ENCODE measurements at regions not wholly inside any gene's neighbourhood (a gene's known extent, or its start where the extent isn't known, plus 50 kb on each side); places are given as distances from the start of the nearest gene placed in this dataset.

GRCh38 chr9:81191222-81191621, 498.1 kb downstream of the TLE1 start:
- ChIA-PET POLR2A (no interaction called here), CTCF (no interaction called here)
- peaks cover 5% of the 10 kb centered on the region for H3K9me3 Mint-ChIP-seq
- H3K4me1 Mint-ChIP-seq, result no peaks in the 10 kb centered on the region
- H3K27me3 Mint-ChIP-seq, result peaks cover 1% of the 10 kb centered on the region
- TF ChIP-seq CTCF (IDR thresholded peaks at IDR 0.05), result no peak
- no peak for ATAC-seq (ENCODE audit: low read depth)
- no peak for DNase-seq
- H3K4me3 Mint-ChIP-seq, result no peak overlapping the region
- no peaks in the 10 kb centered on the region for H3K36me3 Mint-ChIP-seq (ENCODE audit: low read depth)
- intact Hi-C loops (cut with micrococcal nuclease), result no loop called here
- no peak overlapping the region for H3K27ac Mint-ChIP-seq

DNA sequence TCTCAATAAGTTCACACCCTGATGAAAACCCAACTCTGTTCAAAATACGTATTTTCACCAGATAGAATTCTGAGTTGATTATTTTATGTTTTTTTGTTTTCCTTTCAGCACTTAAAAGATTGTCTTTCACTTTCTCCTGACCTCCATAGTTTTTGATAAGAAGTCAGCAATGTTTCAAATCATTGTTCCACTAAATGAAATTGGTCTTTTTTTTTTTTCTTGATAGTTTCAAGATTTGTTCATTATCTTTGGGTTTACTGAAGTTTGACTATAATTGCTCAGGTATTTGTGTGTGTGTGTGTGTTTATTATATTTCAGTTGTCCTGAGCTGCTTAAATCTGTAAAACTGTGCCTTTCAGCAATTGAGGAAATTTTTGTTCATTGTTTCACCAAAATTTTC, 498.7 kb downstream of the TLE1 start:
- ChIA-PET POLR2A (no interaction called here), CTCF (no interaction called here)
- intact Hi-C loops (cut with micrococcal nuclease), result no loop called here
- peaks cover 1% of the 10 kb centered on the region for H3K27me3 Mint-ChIP-seq
- peaks cover 5% of the 10 kb centered on the region for H3K9me3 Mint-ChIP-seq
- ATAC-seq (ENCODE audit: low read depth), result no peak
- no peaks in the 10 kb centered on the region for H3K4me1 Mint-ChIP-seq
- no peak for TF ChIP-seq CTCF (IDR thresholded peaks at IDR 0.05)
- no peak overlapping the region for H3K27ac Mint-ChIP-seq
- no peak overlapping the region for H3K4me3 Mint-ChIP-seq
- DNase-seq, result no peak
- no peaks in the 10 kb centered on the region for H3K36me3 Mint-ChIP-seq (ENCODE audit: low read depth)

- no peak for TF ChIP-seq CTCF (IDR thresholded peaks at IDR 0.05)
- Mint-ChIP-seq H3K9me3 (no peaks in the 10 kb centered on the region), H3K27me3 (no peaks in the 10 kb centered on the region), H3K4me3 (no peak overlapping the region), H3K27ac (no peak overlapping the region), H3K36me3 (ENCODE audit: low read depth) (no peaks in the 10 kb centered on the region), H3K4me1 (no peaks in the 10 kb centered on the region)
- CTCF ChIA-PET, result no interaction called here
- POLR2A ChIA-PET, result no interaction called here
- no peak for ATAC-seq (ENCODE audit: low read depth)
- intact Hi-C loops (cut with micrococcal nuclease), result no loop called here
- no peak for DNase-seq
Measured at GRCh38 chr9:81183761-81184160, 505.6 kb downstream of the TLE1 start.

- no peak for ATAC-seq (ENCODE audit: low read depth)
- CTCF ChIA-PET, result no interaction called here
- no peaks in the 10 kb centered on the region for H3K27me3 Mint-ChIP-seq
- no peak for TF ChIP-seq CTCF (IDR thresholded peaks at IDR 0.05)
- H3K4me1 Mint-ChIP-seq, result no peaks in the 10 kb centered on the region
- intact Hi-C loops (cut with micrococcal nuclease), result no loop called here
- DNase-seq, result no peak
- H3K36me3 Mint-ChIP-seq (ENCODE audit: low read depth), result no peaks in the 10 kb centered on the region
- no peak overlapping the region for H3K4me3 Mint-ChIP-seq
- H3K27ac Mint-ChIP-seq, result no peak overlapping the region
- POLR2A ChIA-PET, result no interaction called here
- no peaks in the 10 kb centered on the region for H3K9me3 Mint-ChIP-seq
Measured at GRCh38 chr9:81182431-81182830, 506.9 kb downstream of the TLE1 start.

- Mint-ChIP-seq H3K4me3 (no peak overlapping the region), H3K36me3 (ENCODE audit: low read depth) (no peaks in the 10 kb centered on the region), H3K9me3 (peaks cover 2% of the 10 kb centered on the region), H3K27me3 (no peaks in the 10 kb centered on the region), H3K27ac (no peak overlapping the region), H3K4me1 (no peaks in the 10 kb centered on the region)
- no peak for TF ChIP-seq CTCF (IDR thresholded peaks at IDR 0.05)
- ATAC-seq (ENCODE audit: low read depth) (no peak), DNase-seq (no peak)
- ChIA-PET CTCF (no interaction called here), POLR2A (no interaction called here)
- intact Hi-C loops (cut with micrococcal nuclease), result no loop called here
Measured at GRCh38 chr9:81174023-81174422, 515.3 kb downstream of the TLE1 start.

Data from activated B cell treated with CpG ODN at 0.5 μM for 24 hours (primary cell).